GM19043 (cell line): ENCODE measurements at regions not wholly inside any gene's neighbourhood (a gene's known extent, or its start where the extent isn't known, plus 50 kb on each side); places are given as distances from the start of the nearest gene placed in this dataset.
"Not testable (repeated sequence)": the region's sequence is repeated elsewhere in the genome, so short reads cannot be mapped to it uniquely, and the experiment has no call there.

Source experiments
- ATAC-seq: cut with Tn5 transposase; IDR thresholded peaks from one replicate; pipeline ENCODE4 v1.9.1; 2021; ENCODE audit warnings: low read depth; ENCODE audit not compliant: unreplicated experiment

GRCh38 chr1:186775881-186776560, 52.7 kb upstream of the PLA2G4A start:
- no peak for ATAC-seq

DNA sequence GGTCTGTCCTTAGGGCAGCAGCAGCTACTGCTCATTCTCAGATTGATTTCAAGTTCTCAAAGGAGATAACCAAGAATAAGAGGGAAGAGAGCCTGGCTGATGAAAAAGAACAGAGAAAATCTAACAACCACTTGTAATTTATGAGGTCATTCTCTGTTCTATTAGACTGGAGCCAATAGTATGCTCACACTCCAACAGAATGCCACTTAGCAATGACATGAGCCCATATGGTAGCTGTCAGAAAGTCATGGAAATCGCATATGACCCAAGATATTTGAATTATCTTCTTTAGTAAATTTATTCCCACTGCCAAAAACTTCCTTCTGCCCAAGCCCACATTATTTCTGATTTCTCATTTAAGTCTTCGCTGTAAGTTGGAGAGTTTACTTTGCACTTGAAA, 53.7 kb upstream of the PLA2G4A start:
- ATAC-seq: no peak

DNA sequence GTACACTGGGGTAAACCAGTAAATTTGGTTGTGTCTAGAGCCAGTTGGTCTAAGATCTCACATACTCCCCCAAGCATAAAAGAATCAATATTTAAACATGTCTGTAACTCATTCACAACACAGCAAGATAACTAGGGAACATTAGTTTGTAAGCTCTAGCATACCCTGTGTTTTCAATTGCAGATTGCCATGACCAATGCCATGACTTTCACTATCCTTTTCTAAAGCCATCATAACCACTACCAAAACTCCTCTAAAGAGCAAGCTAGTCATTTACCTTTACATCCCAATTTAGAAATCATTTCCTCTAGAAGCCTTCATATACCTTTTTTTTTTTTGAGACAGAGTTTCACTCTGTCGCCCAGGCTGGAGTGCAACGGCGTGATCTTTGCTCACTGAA, 56.5 kb upstream of the PLA2G4A start:
- ATAC-seq: no peak

DNA sequence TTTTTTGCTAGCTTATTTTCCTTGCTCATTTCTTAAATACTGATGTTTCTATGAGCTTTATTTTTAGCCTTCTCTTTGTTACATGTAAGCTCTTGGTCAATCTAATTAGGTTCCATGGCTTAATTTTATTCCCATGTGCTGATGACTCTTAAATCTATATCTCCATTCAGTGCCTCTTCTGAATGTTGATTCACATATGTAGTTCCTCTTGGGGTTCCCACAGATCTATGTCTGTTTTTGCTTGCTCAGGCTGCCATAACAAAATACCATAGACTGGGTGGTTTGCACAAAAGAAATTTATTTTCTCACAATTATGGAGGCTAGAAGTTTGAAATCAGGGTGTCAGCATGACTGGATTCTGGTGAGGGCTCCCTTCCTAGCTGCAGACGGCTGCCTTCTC, 58.3 kb upstream of the PLA2G4A start:
- no peak for ATAC-seq

- ATAC-seq: peak; percentile 74
Observed at GRCh38 chr1:186768906-186769305, 59.8 kb upstream of the PLA2G4A start.

- ATAC-seq: no peak
Observed at GRCh38 chr1:186765446-186765845, 63.3 kb upstream of the PLA2G4A start.

DNA sequence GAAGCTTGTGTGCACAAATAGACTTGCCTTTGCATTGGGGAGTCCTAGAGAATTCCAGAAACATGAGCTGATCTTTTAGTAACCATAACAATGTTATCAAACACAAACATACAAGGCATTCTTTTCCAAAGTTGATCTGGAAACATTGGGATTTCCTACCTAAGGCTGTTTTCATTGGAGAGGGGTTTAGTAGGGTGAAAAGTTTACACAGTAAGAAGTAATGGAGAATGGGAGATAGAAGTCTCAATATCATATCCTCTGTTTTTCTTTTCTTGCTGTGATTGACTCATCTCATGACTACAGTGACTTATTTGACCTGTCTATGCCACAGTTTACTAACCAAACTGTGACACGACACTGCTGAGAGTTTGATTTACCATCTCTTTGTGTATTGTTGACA, 65.6 kb upstream of the PLA2G4A start:
- no peak for ATAC-seq

DNA sequence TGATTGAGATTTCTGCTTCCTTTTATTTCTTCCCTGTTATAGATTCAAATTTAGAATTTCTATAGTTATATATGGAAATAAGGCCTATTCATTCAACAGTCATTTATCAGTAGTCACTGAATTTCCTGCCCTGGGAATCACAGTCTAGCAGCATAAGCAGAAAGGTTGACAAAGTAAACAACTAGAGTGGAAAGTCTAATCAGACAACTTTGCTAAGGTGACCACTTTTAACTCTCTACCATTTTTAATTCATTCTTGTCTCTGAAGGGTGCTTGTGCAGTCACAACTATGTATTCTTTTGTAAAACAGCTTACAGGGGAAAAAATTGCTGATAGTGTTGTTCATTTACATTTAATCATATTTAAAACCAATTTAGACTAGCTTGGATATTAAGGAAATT, 66.1 kb upstream of the PLA2G4A start:
- no peak for ATAC-seq

DNA sequence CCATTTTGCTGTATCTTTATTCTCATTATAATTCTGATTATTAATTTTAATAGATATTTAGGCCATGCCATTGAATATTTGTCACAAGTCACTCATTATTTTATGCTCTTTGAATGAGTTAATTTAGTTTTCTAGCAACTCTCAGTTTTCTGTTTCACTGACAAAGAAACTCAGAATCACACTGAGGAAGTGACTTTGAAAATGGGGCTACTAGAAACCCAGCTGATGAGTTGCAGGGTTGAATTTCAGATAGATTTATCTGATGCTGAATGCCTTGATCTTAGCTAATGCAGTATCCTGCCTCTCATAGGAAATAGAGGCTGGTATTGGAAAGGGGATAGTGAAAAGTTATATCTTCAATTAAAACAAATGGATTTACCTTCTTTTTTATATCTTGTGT, 67.4 kb upstream of the PLA2G4A start:
- no peak for ATAC-seq

DNA sequence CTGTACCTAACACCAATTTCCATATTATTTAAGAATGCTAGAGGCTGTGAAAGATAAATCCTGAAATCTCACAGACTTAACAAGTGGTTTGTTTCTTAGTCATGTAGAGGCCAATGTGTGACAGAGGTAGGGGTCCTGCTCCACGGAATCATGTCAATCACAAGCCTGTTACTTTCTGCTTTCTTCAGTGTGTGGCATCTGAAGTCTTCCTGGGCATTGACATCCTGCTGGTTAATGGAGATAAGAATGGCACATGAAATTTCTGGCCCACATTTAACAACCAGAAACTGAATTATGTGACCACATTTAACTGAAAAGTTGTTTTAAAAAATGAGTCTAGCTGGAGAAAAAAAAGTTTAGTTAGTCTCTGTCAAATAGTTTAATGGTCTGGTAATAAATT, 68.3 kb upstream of the PLA2G4A start:
- ATAC-seq: no peak

- ATAC-seq: not testable (repeated sequence)
Observed at GRCh38 chr1:186758896-186759606, 69.7 kb upstream of the PLA2G4A start.

DNA sequence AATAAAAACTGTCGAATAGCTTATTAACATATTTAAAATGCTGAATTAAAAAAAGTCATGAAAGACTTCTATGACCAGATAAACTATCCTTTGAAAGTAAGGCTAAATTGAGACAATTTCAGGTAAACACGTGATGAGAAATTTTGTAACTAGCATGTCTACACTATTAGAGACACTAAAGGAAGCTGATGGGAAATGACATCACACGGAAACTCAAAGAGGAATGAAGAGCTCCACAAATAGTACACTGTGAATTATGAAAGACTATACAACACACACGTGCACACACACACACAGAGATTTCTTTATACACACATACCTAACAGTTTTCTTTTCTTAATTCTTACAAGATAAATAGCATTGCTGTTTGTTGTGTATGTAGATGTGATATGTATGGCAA, 70.9 kb upstream of the PLA2G4A start:
- ATAC-seq: no peak

- no peak for ATAC-seq
Observed at GRCh38 chr1:186754542-186755145, 74.1 kb upstream of the PLA2G4A start.

GRCh38 chr1:186753241-186753640, 73.0 kb upstream of the PTGS2 start:
- no peak for ATAC-seq

DNA sequence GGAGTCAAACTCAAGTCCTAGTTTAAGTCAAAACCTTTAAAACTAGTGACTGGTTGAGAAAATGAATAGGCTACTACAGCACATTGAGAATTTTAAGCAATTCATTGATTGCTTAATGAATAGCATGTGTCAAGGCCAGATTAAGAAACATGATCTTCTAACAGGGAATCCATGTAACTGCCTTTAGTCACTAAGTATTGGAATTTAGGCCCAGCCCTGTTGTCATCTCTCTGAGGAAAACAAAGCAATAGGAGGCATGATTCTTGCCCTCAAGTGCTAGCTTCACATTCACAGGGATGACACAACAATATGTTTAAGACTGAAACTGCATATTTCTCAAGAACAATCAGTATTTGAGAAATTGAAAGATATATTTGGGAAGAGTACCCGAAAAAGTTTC, 70.0 kb upstream of the PTGS2 start:
- ATAC-seq: no peak

DNA sequence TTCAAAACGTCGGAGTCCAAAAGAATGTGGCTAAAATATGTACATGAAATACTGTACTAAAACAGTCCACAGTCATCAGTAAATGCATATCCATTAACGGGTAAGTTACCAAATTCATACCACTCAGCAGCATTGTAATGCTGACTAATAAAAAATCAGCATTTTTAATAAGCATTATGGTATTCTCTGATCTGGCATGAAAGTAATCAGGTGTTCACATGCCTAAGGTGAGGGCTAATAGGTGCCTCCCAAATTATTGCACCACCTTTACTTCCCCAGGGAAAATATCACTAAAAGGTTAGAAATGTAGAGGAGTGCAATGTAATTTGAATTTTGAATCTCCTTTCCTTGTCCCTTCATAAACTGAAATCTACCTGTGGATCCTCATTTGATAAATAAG, 69.6 kb upstream of the PTGS2 start:
- no peak for ATAC-seq

DNA sequence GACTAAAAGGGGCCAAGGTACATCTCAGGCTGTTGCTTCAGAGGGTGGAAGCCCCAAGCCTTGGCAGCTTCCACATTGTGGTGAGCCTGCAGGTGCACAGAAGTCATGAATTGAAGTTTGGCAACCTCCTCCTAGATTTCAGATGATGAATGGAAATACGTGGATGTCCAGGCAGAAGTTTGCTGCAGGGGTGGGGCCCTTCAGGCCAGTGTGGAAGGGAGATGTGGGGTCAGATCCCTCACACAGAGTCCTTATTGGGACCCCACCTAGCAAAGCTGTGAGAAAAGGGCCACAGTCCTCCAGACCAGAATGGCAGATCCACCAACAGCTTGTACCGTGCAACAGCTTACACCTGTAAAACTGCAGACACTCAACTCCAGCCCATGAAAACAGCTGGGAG, 67.4 kb upstream of the PTGS2 start:
- no peak for ATAC-seq

GRCh38 chr1:186745531-186746146, 65.4 kb upstream of the PTGS2 start:
- no peak for ATAC-seq

DNA sequence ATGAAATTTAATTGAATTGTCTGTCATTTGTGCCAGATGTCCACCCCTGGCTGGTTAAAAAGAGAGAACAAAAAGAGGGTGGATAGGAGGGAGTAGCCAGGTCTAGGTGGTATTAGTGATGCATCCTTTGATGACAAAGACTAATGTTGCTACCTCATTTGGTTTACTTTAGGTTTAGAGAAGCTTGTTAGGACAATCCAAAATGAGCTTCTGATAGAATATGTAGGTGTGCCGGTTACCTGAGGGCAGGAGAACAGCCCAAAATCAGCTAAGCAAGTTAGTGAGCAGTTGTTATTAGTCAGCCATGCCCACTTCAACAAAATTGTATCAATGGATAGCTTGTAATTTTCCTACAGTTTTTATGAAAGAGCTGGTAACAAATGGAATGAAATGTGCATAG, 61.4 kb upstream of the PTGS2 start:
- ATAC-seq: no peak

GRCh38 chr1:186740324-186740723, 60.1 kb upstream of the PTGS2 start:
- ATAC-seq: no peak

DNA sequence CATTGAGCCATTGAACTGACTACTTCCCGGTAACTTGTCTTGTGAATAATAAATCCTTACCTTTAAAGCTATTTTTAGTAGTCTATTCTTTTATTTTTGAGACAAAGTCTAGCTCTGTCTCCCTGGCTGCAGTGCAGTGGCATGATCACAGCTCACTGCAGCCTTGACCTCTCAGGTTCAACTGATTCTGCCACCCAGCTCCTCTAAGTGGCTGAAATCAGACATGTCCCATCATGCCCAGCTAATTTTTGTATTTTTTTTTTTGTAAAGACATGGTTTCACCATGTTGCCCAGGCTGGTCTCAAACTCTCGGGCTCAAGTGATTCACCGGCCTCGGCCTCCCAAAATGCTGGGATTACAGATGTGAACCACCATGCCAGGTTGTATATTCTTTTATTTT, 59.3 kb upstream of the PTGS2 start:
- ATAC-seq: no peak

- ATAC-seq: no peak
Observed at GRCh38 chr1:186738926-186739325, 58.7 kb upstream of the PTGS2 start.
